GM12873 (cell line): ENCODE measurements at regions not wholly inside any gene's neighbourhood (a gene's known extent, or its start where the extent isn't known, plus 50 kb on each side); places are given as distances from the start of the nearest gene placed in this dataset.

ENCODE experiments used
- TF ChIP-seq, protein P1 (sequence below): IDR thresholded peaks from 2 replicates; pipeline ENCODE4 v1.5.1; 2012; ENCODE audit warnings: low read depth, mild to moderate bottlenecking, moderate library complexity, low read length, control low read depth; ENCODE audit not compliant: insufficient read depth; ENCODE audit errors: missing control alignments

GRCh38 chr2:156663757-156664409 lies 227.7 kb downstream of the GPD2 start:
- TF ChIP-seq, protein P1, sequence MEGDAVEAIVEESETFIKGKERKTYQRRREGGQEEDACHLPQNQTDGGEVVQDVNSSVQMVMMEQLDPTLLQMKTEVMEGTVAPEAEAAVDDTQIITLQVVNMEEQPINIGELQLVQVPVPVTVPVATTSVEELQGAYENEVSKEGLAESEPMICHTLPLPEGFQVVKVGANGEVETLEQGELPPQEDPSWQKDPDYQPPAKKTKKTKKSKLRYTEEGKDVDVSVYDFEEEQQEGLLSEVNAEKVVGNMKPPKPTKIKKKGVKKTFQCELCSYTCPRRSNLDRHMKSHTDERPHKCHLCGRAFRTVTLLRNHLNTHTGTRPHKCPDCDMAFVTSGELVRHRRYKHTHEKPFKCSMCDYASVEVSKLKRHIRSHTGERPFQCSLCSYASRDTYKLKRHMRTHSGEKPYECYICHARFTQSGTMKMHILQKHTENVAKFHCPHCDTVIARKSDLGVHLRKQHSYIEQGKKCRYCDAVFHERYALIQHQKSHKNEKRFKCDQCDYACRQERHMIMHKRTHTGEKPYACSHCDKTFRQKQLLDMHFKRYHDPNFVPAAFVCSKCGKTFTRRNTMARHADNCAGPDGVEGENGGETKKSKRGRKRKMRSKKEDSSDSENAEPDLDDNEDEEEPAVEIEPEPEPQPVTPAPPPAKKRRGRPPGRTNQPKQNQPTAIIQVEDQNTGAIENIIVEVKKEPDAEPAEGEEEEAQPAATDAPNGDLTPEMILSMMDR: no peak

DNA sequence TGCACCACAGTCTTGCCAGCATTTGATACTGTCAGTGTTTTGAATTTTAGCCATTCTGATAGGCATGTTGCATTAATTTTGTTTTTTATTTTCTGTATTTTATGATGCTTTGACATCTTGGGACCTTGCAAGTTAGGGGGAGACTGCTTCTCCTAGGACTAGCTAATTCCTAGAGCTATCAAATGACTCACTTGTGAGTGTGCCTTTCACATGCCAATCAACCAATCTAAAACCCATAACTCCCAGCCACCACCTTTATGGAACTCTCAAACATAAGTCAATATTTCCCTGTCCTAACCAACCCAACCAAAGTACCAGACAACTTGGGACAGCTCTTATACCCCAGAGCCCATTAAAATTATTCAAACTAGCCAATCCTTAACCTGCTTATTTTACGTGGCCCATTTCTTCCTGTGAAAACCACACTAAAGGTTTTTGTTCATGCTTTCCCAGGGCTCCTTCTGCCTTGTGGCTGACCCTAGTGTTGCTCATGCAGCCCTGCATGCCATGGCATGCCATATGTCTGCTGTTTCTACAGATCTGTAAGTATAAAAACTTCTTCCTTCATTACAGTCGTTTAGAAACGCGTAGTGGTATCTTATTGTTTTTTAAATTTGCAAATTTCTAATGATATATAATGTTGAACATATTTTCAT lies 230.1 kb downstream of the GPD2 start:
- TF ChIP-seq, protein P1: no peak

GRCh38 chr2:156670104-156670503 lies 233.9 kb downstream of the GPD2 start:
- TF ChIP-seq, protein P1: no peak

- TF ChIP-seq, protein P1: no peak
Measured at GRCh38 chr2:156671706-156672361, 235.7 kb downstream of the GPD2 start.

DNA sequence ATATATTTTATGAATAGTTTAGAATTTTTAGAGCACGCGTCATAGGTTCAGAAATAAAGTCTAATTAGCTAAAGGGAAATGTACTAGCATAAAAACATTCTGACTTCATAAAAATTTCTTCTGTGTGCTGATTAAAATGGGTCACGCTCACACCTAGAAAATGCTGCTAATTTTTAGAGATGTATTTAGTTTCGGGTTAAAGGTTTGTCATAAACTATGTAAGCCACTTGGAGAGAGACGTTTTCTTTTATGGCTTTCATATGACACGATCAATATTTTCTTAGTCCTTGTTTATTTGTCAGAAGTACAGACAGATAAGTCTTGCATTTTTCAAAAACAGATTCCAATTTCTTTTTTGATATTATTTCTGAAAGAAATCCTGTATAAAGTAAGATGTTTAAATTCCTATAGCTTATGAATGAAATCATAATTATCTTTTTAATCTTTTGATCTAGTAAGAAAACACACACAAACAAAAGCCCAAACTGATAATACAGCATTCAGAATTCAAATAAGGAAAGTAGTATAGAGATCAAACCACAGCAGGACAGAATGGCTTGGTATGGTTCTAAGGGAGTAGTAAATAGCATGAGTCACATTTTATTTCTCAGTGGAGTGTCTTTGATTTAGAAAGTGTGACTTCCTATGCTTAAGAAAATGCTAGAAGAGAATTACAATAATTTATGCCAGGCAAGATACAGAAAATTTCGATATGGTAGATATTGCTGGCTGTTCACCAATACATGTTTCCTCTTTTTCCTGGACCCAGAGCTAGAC lies 236.6 kb downstream of the GPD2 start:
- TF ChIP-seq, protein P1: no peak

DNA sequence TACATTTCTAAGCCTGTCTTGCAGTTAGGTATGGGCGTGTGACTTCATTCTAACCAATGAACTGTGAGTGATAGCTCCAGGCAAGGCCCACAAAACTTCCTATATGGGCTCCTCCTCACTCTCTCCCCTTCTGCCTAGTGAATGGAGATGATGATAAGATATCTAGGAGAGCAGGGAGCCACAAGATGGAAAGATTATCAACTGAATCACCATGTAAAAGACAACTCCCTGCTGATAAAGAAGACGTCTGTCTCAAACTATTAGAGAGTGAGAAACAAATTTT lies 237.1 kb downstream of the GPD2 start:
- TF ChIP-seq, protein P1: no peak

DNA sequence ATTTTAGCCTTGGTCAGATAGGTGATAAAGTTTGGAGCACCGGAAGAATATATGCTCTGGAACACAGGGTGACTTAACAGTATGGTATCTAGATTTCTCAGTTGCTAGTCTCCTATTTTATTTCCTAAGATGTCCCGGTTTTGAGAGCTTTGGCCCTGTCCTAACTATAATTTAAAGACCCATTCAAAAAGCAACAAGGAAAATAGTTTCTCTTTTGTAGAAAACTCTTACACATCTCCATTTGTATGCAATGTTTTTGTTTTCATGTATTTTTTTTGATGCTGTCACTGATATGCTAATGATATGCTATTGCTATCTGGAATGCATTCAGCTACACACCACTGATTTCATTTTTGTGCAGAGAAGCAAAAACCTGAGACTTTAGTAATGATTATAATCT lies 237.8 kb downstream of the GPD2 start:
- TF ChIP-seq, protein P1: no peak
